IMR-90 (cell line): ENCODE measurements at regions not wholly inside any gene's neighbourhood (a gene's known extent, or its start where the extent isn't known, plus 50 kb on each side); places are given as distances from the start of the nearest gene placed in this dataset.

Experiments
- ATAC-seq: fragments of 200-7000 bp; cut with Tn5 transposase; 2 replicates; pipeline ENCODE4 v1.9.1; 2020; ENCODE audit warnings: low read depth, mild to moderate bottlenecking, moderate library complexity
- BruUV-seq: library from RNA; stranded (reverse); fragments of 400-500 nt; replicated peaks from 2 replicates; lab custom pipeline; 2021; lab: Mats Ljungman, UMichigan
- CTCF ChIA-PET: fragments of 300-600 bp; formaldehyde crosslinking; extraction: SDS; loops from one replicate; lab custom pipeline; 2021; ENCODE audit warnings: antibody characterized with exemption; lab: Yijun Ruan, JAX
- POLR2A ChIA-PET: fragments of 300-600 bp; sonication (Branson Sonifier 250); formaldehyde crosslinking; loops from one replicate; lab custom pipeline; 2022; ENCODE audit warnings: antibody characterized with exemption; ENCODE audit not compliant: unreplicated experiment; lab: Charles Lee
- DNase-seq: peaks from one replicate; pipeline ENCODE4 v3.0.0; 2013
- H2AFZ ChIP-seq: replicated peaks from 2 replicates; pipeline ENCODE3; 2013; ENCODE audit warnings: low read length, mild to moderate bottlenecking; ENCODE audit not compliant: poor library complexity
- H2AK5ac ChIP-seq: 2 replicates; pipeline ENCODE4 v1.6.1; 2013; ENCODE audit warnings: low read depth, low read length, inconsistent platforms
- H2AK9ac ChIP-seq: replicated peaks from 2 replicates; pipeline ENCODE3; 2013; ENCODE audit warnings: mild to moderate bottlenecking, low read depth, low read length, moderate library complexity; ENCODE audit not compliant: poor library complexity
- H2BK120ac ChIP-seq: 2 replicates; pipeline ENCODE4 v1.6.1; 2013; ENCODE audit warnings: low read depth, low read length, inconsistent platforms
- H2BK15ac ChIP-seq: 3 replicates; pipeline ENCODE4 v1.6.1; 2013; ENCODE audit warnings: low read depth, low read length, inconsistent platforms
- H2BK20ac ChIP-seq: 2 replicates; pipeline ENCODE4 v1.6.1; 2013; ENCODE audit warnings: low read depth, mild to moderate bottlenecking, inconsistent platforms, low read length, moderate library complexity
- H2BK5ac ChIP-seq: 2 replicates; pipeline ENCODE4 v1.6.1; 2013; ENCODE audit warnings: mild to moderate bottlenecking, low read depth, low read length, inconsistent platforms; ENCODE audit not compliant: poor library complexity, severe bottlenecking
- H3K14ac ChIP-seq: replicated peaks from 2 replicates; pipeline ENCODE4 v1.6.1; 2013; ENCODE audit warnings: low read depth, low read length, inconsistent platforms
- H3K18ac ChIP-seq: 2 replicates; pipeline ENCODE4 v1.6.1; 2013; ENCODE audit warnings: low read depth, low read length, control low read depth
- H3K23ac ChIP-seq: 2 replicates; pipeline ENCODE4 v1.6.1; 2013; ENCODE audit warnings: low read depth, low read length, inconsistent platforms
- H3K27ac ChIP-seq: 2 replicates; pipeline ENCODE4 v1.5.1; 2013; ENCODE audit warnings: mild to moderate bottlenecking, control low read depth, low read length; ENCODE audit not compliant: insufficient read depth
- H3K27me3 ChIP-seq: 2 replicates; pipeline ENCODE4 v1.6.1; 2013; ENCODE audit warnings: low read length; ENCODE audit not compliant: control insufficient read depth, insufficient read depth
- H3K36me3 ChIP-seq: 2 replicates; pipeline ENCODE4 v1.6.1; 2013; ENCODE audit warnings: low read length, mixed read lengths; ENCODE audit not compliant: control insufficient read depth, insufficient read depth
- H3K4ac ChIP-seq: 2 replicates; pipeline ENCODE4 v1.6.1; 2013; ENCODE audit warnings: low read depth, low read length, inconsistent platforms
- H3K4me1 ChIP-seq: 2 replicates; pipeline ENCODE4 v1.6.1; 2013; ENCODE audit warnings: low read length, mixed read lengths; ENCODE audit not compliant: control insufficient read depth, insufficient read depth
- H3K4me2 ChIP-seq: 2 replicates; pipeline ENCODE4 v1.6.1; 2013; ENCODE audit warnings: low read depth, mild to moderate bottlenecking, control low read depth, low read length, moderate library complexity
- H3K4me3 ChIP-seq: 2 replicates; pipeline ENCODE4 v1.5.1; 2013; ENCODE audit warnings: low read depth, mild to moderate bottlenecking, control low read depth, low read length, moderate library complexity; ENCODE audit not compliant: insufficient read depth
- H3K56ac ChIP-seq: 2 replicates; pipeline ENCODE4 v1.6.1; 2013; ENCODE audit warnings: low read length, inconsistent platforms; ENCODE audit not compliant: insufficient read depth; ENCODE audit errors: extremely low read depth
- H3K79me1 ChIP-seq, 2 experiments: 2 replicates each; pipeline ENCODE4 v1.6.1; 2013; ENCODE audit warnings: low read length in 2 of 2, inconsistent platforms in 1 of 2, low read depth in 1 of 2
- H3K9ac ChIP-seq: 2 replicates; pipeline ENCODE4 v1.6.1; 2013; ENCODE audit warnings: low read depth, low read length, control low read depth
- H3K9me1 ChIP-seq: 2 replicates; pipeline ENCODE4 v1.6.1; 2013; ENCODE audit warnings: low read length, inconsistent platforms; ENCODE audit not compliant: insufficient read depth
- H3K9me3 ChIP-seq: 2 replicates; pipeline ENCODE4 v1.6.1; 2013; ENCODE audit warnings: low read length; ENCODE audit not compliant: control insufficient read depth, insufficient read depth
- H4K20me1 ChIP-seq: 2 replicates; pipeline ENCODE4 v1.6.1; 2013; ENCODE audit warnings: low read length, inconsistent platforms; ENCODE audit not compliant: insufficient read depth
- H4K5ac ChIP-seq: 2 replicates; pipeline ENCODE4 v1.6.1; 2013; ENCODE audit warnings: mild to moderate bottlenecking, low read depth, low read length, control low read depth
- H4K8ac ChIP-seq, 2 experiments: 2 replicates each; pipeline ENCODE4 v1.6.1; 2013; ENCODE audit warnings: low read depth in 2 of 2, low read length in 2 of 2, control low read depth in 1 of 2, inconsistent platforms in 1 of 2
- H4K91ac ChIP-seq: 2 replicates; pipeline ENCODE4 v1.6.1; 2013; ENCODE audit warnings: low read depth, low read length, inconsistent platforms; ENCODE audit not compliant: insufficient read depth
- BHLHE40 ChIP-seq: fragments of 150-350 bp; IDR thresholded peaks from 2 replicates; pipeline ENCODE4 v1.6.1; 2016; ENCODE audit warnings: mild to moderate bottlenecking, low read depth, low read length
- CEBPB ChIP-seq: IDR thresholded peaks from 2 replicates; pipeline ENCODE4 v1.6.1; 2012; ENCODE audit warnings: low read depth, low read length, improper control_type of control experiment
- CHD1 ChIP-seq: IDR thresholded peaks from 2 replicates; pipeline ENCODE4 v1.6.1; 2012; ENCODE audit warnings: low read depth, low read length, improper control_type of control experiment
- FOS ChIP-seq: fragments of 150-350 bp; IDR thresholded peaks from 2 replicates; pipeline ENCODE4 v1.6.1; 2016; ENCODE audit warnings: low read depth, low read length
- MAFK ChIP-seq: IDR thresholded peaks from 2 replicates; pipeline ENCODE4 v1.6.1; 2012; ENCODE audit warnings: low read depth, low read length, improper control_type of control experiment
- MAZ ChIP-seq: IDR thresholded peaks from 2 replicates; pipeline ENCODE4 v1.6.1; 2012; ENCODE audit warnings: low read depth, mild to moderate bottlenecking, low read length, improper control_type of control experiment, moderate library complexity, borderline replicate concordance
- MXI1 ChIP-seq: IDR thresholded peaks from 2 replicates; pipeline ENCODE4 v1.6.1; 2012; ENCODE audit warnings: low read depth, mild to moderate bottlenecking, low read length, moderate library complexity, borderline replicate concordance
- NFE2L2 ChIP-seq: fragments of 150-350 bp; IDR thresholded peaks from 2 replicates; pipeline ENCODE4 v1.6.1; 2016; ENCODE audit warnings: low read depth, mild to moderate bottlenecking, low read length
- POLR2A ChIP-seq: IDR thresholded peaks from 2 replicates; pipeline ENCODE4 v1.6.1; 2012; ENCODE audit warnings: mild to moderate bottlenecking, low read depth, low read length
- RAD21 ChIP-seq: IDR thresholded peaks from 2 replicates; pipeline ENCODE4 v1.6.1; 2012; ENCODE audit warnings: low read length, improper control_type of control experiment
- RCOR1 ChIP-seq: IDR thresholded peaks from 2 replicates; pipeline ENCODE4 v1.6.1; 2012; ENCODE audit warnings: mild to moderate bottlenecking, low read length, improper control_type of control experiment; ENCODE audit not compliant: insufficient replicate concordance
- RFX5 ChIP-seq: IDR thresholded peaks from 2 replicates; pipeline ENCODE4 v1.8.0; 2012; ENCODE audit warnings: low read depth, mild to moderate bottlenecking, low read length, moderate library complexity
- SMC3 ChIP-seq: fragments of 150-350 bp; IDR thresholded peaks from 2 replicates; pipeline ENCODE4 v1.6.1; 2016; ENCODE audit warnings: low read depth, mild to moderate bottlenecking, antibody characterized with exemption, low read length, moderate library complexity
- dilution Hi-C: fragments of 300-500 bp; cut with HindIII; formaldehyde crosslinking; loops from one replicate; pipeline ENCODE4 v1.14.3; 2018; ENCODE audit warnings: low sequenced_read_pairs; ENCODE audit not compliant: unreplicated experiment
- in situ Hi-C: fragments of 300-500 bp; cut with MboI; formaldehyde crosslinking; loops from 3 replicates; pipeline ENCODE4 v1.14.3; 2019; ENCODE audit warnings: low sequenced_read_pairs, inconsistent platforms, mixed read lengths
- intact Hi-C: fragments of 100-400 bp; cut with micrococcal nuclease; formaldehyde crosslinking; loops from 2 replicates; pipeline ENCODE4 v1.10.0; 2022
- TF ChIP-seq, protein P1 (sequence below): fragments of 150-350 bp; IDR thresholded peaks from 2 replicates; pipeline ENCODE4 v1.6.1; 2017; ENCODE audit warnings: mild to moderate bottlenecking, antibody characterized with exemption, low read length, low read depth
- TF ChIP-seq, protein P2 (sequence below): fragments of 150-350 bp; IDR thresholded peaks from 2 replicates; pipeline ENCODE4 v1.6.1; 2016; ENCODE audit warnings: low read depth, mild to moderate bottlenecking, low read length, moderate library complexity, borderline replicate concordance
- TF ChIP-seq, protein P3 (sequence below): conservative IDR thresholded peaks from 2 replicates; pipeline ENCODE4 v1.5.1; 2012; ENCODE audit warnings: mild to moderate bottlenecking, low read depth, low read length, improper control_type of control experiment

DNA sequence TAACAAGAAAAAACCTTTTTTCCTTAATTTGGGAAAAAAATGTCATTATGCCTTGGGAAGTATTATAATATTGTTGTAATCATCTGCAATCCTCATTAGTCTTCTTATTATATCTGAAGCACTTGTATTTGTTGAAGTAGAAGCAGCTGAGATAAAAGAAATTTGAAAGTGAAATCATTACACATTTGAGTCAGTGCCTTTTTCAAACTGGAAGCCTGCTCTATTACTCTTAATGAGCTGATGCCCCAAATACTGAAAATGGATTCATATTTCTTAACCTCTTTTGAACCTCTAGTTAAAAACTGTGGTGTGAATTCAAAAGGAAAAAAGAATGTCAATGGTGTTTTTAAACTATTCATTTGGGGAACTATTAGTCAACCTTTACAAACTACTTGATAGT lies 1027.7 kb downstream of the NR2F1-AS1 start:
- peak overlapping the region; percentile 25; the same call in 1 of the 2 replicates for H3K18ac ChIP-seq
- no peaks in the 10 kb centered on the region; the same call in 1 of the 2 replicates for H3K4me1 ChIP-seq
- H3K9me1 ChIP-seq, result no peaks in the 10 kb centered on the region
- no peak for ATAC-seq
- DNase-seq, result no peak
- no peak overlapping the region for H2BK15ac ChIP-seq
- no peak overlapping the region for H2AK9ac ChIP-seq
- H3K14ac ChIP-seq, result no peak overlapping the region
- no peak overlapping the region; the same call in 1 of the 2 replicates for H4K5ac ChIP-seq
- H3K4ac ChIP-seq, result peak overlapping the region; percentile 45
- no peaks in the 10 kb centered on the region for H3K9me3 ChIP-seq
- BruUV-seq, result no TSS peak
- no peaks in the 10 kb centered on the region for H3K27me3 ChIP-seq
- intact Hi-C loops (loop anchor here (5.0 to 10.0 kb wide), 3 partner anchors 241 to 1251 kb away; partner anchors contain the start of genes NR2F1 and NR2F1-AS1), in situ Hi-C loops (no loop called here), dilution Hi-C loops (no loop called here)
- H2BK5ac ChIP-seq, result peak overlapping the region; percentile 100
- peak overlapping the region; percentile 53; the same call in 1 of the 2 replicates for H3K27ac ChIP-seq
- peak overlapping the region; percentile 37 to 40; a peak in 2 of 4 replicates for H4K8ac ChIP-seq
- H3K9ac ChIP-seq, result no peak overlapping the region
- H4K20me1 ChIP-seq, result no peaks in the 10 kb centered on the region
- no peak overlapping the region for H3K4me2 ChIP-seq
- TF ChIP-seq RCOR1 (no peak), MXI1 (no peak), RFX5 (no peak), RAD21 (no peak), POLR2A (no peak), MAFK (no peak), FOS (no peak), SMC3 (no peak), CEBPB (no peak), MAZ (no peak), CHD1 (no peak), NFE2L2 (no peak), BHLHE40 (no peak)
- TF ChIP-seq, protein P1, sequence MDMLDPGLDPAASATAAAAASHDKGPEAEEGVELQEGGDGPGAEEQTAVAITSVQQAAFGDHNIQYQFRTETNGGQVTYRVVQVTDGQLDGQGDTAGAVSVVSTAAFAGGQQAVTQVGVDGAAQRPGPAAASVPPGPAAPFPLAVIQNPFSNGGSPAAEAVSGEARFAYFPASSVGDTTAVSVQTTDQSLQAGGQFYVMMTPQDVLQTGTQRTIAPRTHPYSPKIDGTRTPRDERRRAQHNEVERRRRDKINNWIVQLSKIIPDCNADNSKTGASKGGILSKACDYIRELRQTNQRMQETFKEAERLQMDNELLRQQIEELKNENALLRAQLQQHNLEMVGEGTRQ, result no peak
- TF ChIP-seq, protein P2, sequence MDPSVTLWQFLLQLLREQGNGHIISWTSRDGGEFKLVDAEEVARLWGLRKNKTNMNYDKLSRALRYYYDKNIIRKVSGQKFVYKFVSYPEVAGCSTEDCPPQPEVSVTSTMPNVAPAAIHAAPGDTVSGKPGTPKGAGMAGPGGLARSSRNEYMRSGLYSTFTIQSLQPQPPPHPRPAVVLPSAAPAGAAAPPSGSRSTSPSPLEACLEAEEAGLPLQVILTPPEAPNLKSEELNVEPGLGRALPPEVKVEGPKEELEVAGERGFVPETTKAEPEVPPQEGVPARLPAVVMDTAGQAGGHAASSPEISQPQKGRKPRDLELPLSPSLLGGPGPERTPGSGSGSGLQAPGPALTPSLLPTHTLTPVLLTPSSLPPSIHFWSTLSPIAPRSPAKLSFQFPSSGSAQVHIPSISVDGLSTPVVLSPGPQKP, result no peak
- TF ChIP-seq, protein P3, sequence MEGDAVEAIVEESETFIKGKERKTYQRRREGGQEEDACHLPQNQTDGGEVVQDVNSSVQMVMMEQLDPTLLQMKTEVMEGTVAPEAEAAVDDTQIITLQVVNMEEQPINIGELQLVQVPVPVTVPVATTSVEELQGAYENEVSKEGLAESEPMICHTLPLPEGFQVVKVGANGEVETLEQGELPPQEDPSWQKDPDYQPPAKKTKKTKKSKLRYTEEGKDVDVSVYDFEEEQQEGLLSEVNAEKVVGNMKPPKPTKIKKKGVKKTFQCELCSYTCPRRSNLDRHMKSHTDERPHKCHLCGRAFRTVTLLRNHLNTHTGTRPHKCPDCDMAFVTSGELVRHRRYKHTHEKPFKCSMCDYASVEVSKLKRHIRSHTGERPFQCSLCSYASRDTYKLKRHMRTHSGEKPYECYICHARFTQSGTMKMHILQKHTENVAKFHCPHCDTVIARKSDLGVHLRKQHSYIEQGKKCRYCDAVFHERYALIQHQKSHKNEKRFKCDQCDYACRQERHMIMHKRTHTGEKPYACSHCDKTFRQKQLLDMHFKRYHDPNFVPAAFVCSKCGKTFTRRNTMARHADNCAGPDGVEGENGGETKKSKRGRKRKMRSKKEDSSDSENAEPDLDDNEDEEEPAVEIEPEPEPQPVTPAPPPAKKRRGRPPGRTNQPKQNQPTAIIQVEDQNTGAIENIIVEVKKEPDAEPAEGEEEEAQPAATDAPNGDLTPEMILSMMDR, result no peak
- no peak overlapping the region for H3K23ac ChIP-seq
- H2AK5ac ChIP-seq, result no peak overlapping the region
- ChIA-PET POLR2A (interaction anchor here (0.5 kb wide), 1 partner anchor 1048 kb away, joined by 3 read pairs; no protein-coding TSS in a partner anchor), CTCF (no interaction called here)
- H2AFZ ChIP-seq, result no peak overlapping the region
- no peaks in the 10 kb centered on the region for H3K79me1 ChIP-seq
- peak overlapping the region; percentile 100; the same call in 1 of the 2 replicates for H2BK120ac ChIP-seq
- H4K91ac ChIP-seq, result no peak overlapping the region
- H3K56ac ChIP-seq, result no peak overlapping the region
- H3K4me3 ChIP-seq, result no peak overlapping the region
- peak overlapping the region; percentile 82; the same call in 1 of the 2 replicates for H2BK20ac ChIP-seq
- no peaks in the 10 kb centered on the region for H3K36me3 ChIP-seq
